ENCODE measurements at regions not wholly inside any gene's neighbourhood (a gene's known extent, or its start where the extent isn't known, plus 50 kb on each side); places are given as distances from the start of the nearest gene placed in this dataset.

DNA sequence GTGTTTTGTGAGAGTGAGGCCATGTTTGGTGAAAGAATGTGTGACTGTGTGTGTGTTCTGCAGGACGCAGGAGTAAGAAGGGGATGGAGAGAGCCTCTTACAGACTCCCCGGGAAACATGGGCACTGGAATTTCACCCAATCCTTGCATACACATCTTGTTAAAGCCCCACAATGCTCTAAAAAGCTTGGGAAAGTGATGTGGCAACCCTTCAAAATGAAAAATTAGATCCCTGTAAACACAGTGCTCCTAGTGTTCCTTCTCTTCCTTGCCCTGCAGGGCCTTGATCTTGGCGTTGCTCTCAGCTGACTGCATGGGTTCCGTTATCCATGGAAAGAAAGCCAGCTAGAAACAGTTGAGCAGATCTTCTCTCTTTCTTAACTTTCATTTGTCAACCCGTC lies 701.7 kb downstream of the SEMA5A start:
- no peak overlapping the region for H3K27ac Mint-ChIP-seq (ENCODE audit: unreplicated experiment)
- no peaks in the 10 kb centered on the region for H3K36me3 Mint-ChIP-seq (ENCODE audit: insufficient read depth, unreplicated experiment)
- TF ChIP-seq, protein P1, sequence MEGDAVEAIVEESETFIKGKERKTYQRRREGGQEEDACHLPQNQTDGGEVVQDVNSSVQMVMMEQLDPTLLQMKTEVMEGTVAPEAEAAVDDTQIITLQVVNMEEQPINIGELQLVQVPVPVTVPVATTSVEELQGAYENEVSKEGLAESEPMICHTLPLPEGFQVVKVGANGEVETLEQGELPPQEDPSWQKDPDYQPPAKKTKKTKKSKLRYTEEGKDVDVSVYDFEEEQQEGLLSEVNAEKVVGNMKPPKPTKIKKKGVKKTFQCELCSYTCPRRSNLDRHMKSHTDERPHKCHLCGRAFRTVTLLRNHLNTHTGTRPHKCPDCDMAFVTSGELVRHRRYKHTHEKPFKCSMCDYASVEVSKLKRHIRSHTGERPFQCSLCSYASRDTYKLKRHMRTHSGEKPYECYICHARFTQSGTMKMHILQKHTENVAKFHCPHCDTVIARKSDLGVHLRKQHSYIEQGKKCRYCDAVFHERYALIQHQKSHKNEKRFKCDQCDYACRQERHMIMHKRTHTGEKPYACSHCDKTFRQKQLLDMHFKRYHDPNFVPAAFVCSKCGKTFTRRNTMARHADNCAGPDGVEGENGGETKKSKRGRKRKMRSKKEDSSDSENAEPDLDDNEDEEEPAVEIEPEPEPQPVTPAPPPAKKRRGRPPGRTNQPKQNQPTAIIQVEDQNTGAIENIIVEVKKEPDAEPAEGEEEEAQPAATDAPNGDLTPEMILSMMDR (IDR thresholded peaks at IDR 0.05; ENCODE audit: unreplicated experiment), result no peak
- CTCF ChIA-PET, result no interaction called here
- H3K4me3 Mint-ChIP-seq (ENCODE audit: low read depth, unreplicated experiment), result no peak overlapping the region
- no peak for DNase-seq
- no TSS peak for BruUV-seq (replicated peaks)
- H3K4me1 Mint-ChIP-seq (ENCODE audit: low read depth, unreplicated experiment), result no peaks in the 10 kb centered on the region
- peaks cover 12% of the 10 kb centered on the region for H3K9me3 Mint-ChIP-seq (ENCODE audit: low read depth, unreplicated experiment)
- intact Hi-C loops (cut with micrococcal nuclease; ENCODE audit: unreplicated experiment), result loop anchor here (5.0 kb wide), 1 partner anchor 917 kb away; no protein-coding TSS in a partner anchor
- H3K27me3 Mint-ChIP-seq (ENCODE audit: unreplicated experiment), result no peaks in the 10 kb centered on the region

DNA sequence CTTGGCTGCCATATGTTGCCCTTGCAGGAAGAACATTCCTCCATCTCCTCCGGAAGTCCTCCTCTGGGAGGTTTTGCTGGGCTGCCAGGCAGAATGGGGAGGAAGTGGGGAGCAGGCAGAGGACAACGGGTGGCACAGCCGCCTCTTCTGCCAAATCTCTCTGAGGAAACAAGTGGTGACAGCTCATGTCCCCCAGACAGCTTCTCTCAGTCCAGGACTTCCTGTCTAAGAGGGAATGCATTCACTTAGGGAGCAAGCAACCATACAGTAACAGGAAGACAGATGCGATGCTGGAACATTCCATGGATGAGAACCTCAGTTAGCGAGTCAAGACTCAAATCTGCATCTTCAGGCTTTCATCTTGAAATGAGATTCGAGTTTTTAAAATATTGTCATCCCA lies 701.0 kb downstream of the SEMA5A start:
- no peak overlapping the region for H3K4me3 Mint-ChIP-seq (ENCODE audit: low read depth, unreplicated experiment)
- H3K27ac Mint-ChIP-seq (ENCODE audit: unreplicated experiment), result no peak overlapping the region
- intact Hi-C loops (cut with micrococcal nuclease; ENCODE audit: unreplicated experiment), result loop anchor here (5.0 kb wide), 1 partner anchor 918 kb away; no protein-coding TSS in a partner anchor
- peaks cover 14% of the 10 kb centered on the region for H3K9me3 Mint-ChIP-seq (ENCODE audit: low read depth, unreplicated experiment)
- CTCF ChIA-PET, result no interaction called here
- TF ChIP-seq, protein P1 (IDR thresholded peaks at IDR 0.05; ENCODE audit: unreplicated experiment), result no peak
- H3K4me1 Mint-ChIP-seq (ENCODE audit: low read depth, unreplicated experiment), result no peaks in the 10 kb centered on the region
- no peaks in the 10 kb centered on the region for H3K36me3 Mint-ChIP-seq (ENCODE audit: insufficient read depth, unreplicated experiment)
- no peak for DNase-seq
- H3K27me3 Mint-ChIP-seq (ENCODE audit: unreplicated experiment), result no peaks in the 10 kb centered on the region
- no TSS peak for BruUV-seq (replicated peaks)

DNA sequence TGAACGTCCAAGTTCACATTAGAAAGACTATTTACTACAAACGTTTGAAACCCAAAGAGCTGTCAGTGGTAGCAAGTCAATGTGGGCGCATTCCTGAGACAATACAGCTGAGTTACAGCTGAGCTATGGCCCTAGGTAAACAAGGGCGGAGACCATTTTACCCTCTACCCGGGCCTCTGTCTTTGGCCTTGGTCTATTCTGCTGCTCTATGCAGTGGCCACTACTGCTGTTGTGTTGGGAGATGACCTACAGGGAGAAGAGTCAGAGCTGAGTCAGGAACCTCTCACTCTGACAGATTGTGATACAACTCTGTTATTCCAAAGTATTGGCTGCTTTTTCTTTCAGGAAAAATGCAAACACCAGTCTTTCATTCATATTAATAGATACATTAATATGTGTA lies 700.6 kb downstream of the SEMA5A start:
- TF ChIP-seq, protein P1 (IDR thresholded peaks at IDR 0.05; ENCODE audit: unreplicated experiment), result no peak
- CTCF ChIA-PET, result no interaction called here
- DNase-seq, result no peak
- H3K36me3 Mint-ChIP-seq (ENCODE audit: insufficient read depth, unreplicated experiment), result no peaks in the 10 kb centered on the region
- H3K27me3 Mint-ChIP-seq (ENCODE audit: unreplicated experiment), result no peaks in the 10 kb centered on the region
- intact Hi-C loops (cut with micrococcal nuclease; ENCODE audit: unreplicated experiment), result no loop called here
- no TSS peak for BruUV-seq (replicated peaks)
- no peaks in the 10 kb centered on the region for H3K4me1 Mint-ChIP-seq (ENCODE audit: low read depth, unreplicated experiment)
- H3K9me3 Mint-ChIP-seq (ENCODE audit: low read depth, unreplicated experiment), result peaks cover 11% of the 10 kb centered on the region
- no peak overlapping the region for H3K4me3 Mint-ChIP-seq (ENCODE audit: low read depth, unreplicated experiment)
- H3K27ac Mint-ChIP-seq (ENCODE audit: unreplicated experiment), result no peak overlapping the region

DNA sequence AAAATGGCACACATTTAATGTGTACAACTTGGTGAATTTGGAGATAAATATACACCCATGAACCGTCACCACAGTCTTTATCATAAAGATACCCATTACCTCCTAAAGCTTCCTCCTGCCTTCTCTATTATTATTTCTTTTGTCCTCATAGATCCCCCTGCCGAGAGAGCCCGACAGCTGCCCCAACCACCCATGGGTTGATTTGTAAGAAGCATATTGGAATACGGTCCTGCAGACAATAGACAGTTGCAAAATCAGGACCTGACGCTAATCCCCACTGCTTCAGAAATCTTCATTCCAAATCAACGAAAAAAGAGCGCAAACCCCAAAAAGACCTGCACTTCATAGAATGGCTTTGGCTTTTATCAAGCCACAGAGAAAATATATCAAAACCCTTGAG lies 697.5 kb downstream of the SEMA5A start:
- CTCF ChIA-PET, result no interaction called here
- no peaks in the 10 kb centered on the region for H3K4me1 Mint-ChIP-seq (ENCODE audit: low read depth, unreplicated experiment)
- H3K4me3 Mint-ChIP-seq (ENCODE audit: low read depth, unreplicated experiment), result no peak overlapping the region
- no peaks in the 10 kb centered on the region for H3K36me3 Mint-ChIP-seq (ENCODE audit: insufficient read depth, unreplicated experiment)
- no peaks in the 10 kb centered on the region for H3K27me3 Mint-ChIP-seq (ENCODE audit: unreplicated experiment)
- no peak for DNase-seq
- BruUV-seq (replicated peaks), result no TSS peak
- no peak overlapping the region for H3K27ac Mint-ChIP-seq (ENCODE audit: unreplicated experiment)
- TF ChIP-seq, protein P1 (IDR thresholded peaks at IDR 0.05; ENCODE audit: unreplicated experiment), result no peak
- intact Hi-C loops (cut with micrococcal nuclease; ENCODE audit: unreplicated experiment), result no loop called here
- H3K9me3 Mint-ChIP-seq (ENCODE audit: low read depth, unreplicated experiment), result peaks cover 15% of the 10 kb centered on the region
